ENCODE measurements at regions not wholly inside any gene's neighbourhood (a gene's known extent, or its start where the extent isn't known, plus 50 kb on each side); places are given as distances from the start of the nearest gene placed in this dataset.

GRCh38 chr15:72859017-72859756, 75.6 kb upstream of the ADPGK start:
- TF ChIP-seq, protein P1, sequence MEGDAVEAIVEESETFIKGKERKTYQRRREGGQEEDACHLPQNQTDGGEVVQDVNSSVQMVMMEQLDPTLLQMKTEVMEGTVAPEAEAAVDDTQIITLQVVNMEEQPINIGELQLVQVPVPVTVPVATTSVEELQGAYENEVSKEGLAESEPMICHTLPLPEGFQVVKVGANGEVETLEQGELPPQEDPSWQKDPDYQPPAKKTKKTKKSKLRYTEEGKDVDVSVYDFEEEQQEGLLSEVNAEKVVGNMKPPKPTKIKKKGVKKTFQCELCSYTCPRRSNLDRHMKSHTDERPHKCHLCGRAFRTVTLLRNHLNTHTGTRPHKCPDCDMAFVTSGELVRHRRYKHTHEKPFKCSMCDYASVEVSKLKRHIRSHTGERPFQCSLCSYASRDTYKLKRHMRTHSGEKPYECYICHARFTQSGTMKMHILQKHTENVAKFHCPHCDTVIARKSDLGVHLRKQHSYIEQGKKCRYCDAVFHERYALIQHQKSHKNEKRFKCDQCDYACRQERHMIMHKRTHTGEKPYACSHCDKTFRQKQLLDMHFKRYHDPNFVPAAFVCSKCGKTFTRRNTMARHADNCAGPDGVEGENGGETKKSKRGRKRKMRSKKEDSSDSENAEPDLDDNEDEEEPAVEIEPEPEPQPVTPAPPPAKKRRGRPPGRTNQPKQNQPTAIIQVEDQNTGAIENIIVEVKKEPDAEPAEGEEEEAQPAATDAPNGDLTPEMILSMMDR (IDR thresholded peaks at IDR 0.05; ENCODE audit: low read depth, low read length): no peak
- no peak for TF ChIP-seq EZH2phosphoT487 (IDR thresholded peaks at IDR 0.05; ENCODE audit: low read depth)
